ENCODE measurements at regions not wholly inside any gene's neighbourhood (a gene's known extent, or its start where the extent isn't known, plus 50 kb on each side); places are given as distances from the start of the nearest gene placed in this dataset.

DNA sequence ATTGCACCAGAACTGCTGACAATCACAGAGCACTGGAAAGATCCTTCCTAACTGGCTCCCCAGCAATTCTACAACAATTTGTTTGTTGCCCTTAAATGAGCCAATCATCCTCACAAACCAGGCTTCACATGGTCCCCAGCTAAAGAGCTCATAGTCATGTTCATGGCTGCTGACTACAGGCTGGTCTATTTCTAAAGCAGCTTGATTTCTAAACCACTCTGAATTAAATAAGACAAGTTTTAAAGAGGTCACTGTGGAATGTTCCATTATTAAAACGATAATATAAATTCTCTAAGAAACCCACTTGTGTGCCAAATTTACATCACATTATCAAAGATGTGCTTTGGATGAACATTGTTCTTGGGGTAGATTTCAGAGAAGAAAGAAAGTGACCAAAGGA lies 110.7 kb downstream of the COPS8 start:
- no peaks in the 10 kb centered on the region for H3K4me1 ChIP-seq
- TF ChIP-seq EP300 (IDR thresholded peaks at IDR 0.05) (no peak), POLR2A (IDR thresholded peaks at IDR 0.05) (no peak), POLR2AphosphoS5 (IDR thresholded peaks at IDR 0.05) (no peak)
- TF ChIP-seq, protein P1, sequence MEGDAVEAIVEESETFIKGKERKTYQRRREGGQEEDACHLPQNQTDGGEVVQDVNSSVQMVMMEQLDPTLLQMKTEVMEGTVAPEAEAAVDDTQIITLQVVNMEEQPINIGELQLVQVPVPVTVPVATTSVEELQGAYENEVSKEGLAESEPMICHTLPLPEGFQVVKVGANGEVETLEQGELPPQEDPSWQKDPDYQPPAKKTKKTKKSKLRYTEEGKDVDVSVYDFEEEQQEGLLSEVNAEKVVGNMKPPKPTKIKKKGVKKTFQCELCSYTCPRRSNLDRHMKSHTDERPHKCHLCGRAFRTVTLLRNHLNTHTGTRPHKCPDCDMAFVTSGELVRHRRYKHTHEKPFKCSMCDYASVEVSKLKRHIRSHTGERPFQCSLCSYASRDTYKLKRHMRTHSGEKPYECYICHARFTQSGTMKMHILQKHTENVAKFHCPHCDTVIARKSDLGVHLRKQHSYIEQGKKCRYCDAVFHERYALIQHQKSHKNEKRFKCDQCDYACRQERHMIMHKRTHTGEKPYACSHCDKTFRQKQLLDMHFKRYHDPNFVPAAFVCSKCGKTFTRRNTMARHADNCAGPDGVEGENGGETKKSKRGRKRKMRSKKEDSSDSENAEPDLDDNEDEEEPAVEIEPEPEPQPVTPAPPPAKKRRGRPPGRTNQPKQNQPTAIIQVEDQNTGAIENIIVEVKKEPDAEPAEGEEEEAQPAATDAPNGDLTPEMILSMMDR (IDR thresholded peaks at IDR 0.05), result no peak
- DNase-seq (ENCODE audit: low spot score in 2 of 2), result no peak
- no peak overlapping the region for H3K4me3 ChIP-seq
- no peaks in the 10 kb centered on the region for H3K36me3 ChIP-seq
- H3K27ac ChIP-seq, result no peak overlapping the region
- H3K9me3 ChIP-seq, result no peaks in the 10 kb centered on the region
- H3K27me3 ChIP-seq, result no peaks in the 10 kb centered on the region
- 67% methylated on average over 1 of the region's 1 CpG for WGBS

DNA sequence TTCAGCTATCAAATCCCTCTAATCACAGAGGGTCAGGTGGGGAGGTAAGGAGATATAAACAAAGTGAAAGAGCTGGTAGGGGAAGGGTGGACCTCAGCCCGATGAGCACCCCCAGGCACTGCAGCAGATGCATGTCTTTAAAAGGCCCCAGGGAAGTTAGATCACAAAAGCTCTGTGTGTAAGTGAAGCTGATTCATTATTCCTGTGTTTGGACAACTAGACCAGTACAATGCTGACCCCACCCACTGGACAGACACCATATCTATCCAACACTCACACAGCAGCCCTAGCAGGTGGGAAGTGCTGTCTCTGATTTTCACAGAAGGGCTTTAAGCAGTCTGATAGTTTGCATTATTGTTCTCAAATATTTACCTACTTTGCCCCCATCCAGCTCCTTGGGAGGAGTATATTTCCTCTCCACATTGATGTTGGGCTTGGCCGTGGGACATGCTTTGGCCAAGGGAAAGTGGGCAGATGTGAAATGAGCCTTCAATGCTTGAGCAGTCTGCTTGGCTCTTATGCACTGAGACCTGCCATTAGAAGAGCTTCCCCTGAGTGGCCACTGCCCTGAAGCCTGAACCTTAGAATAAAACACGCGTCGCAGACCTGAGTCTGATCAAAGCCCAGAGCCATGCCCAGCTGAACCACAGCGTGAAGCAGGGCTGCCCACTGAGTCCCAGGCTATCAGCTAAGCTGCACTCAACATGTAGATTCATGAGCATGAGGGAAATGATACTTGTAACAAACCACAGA lies 111.4 kb downstream of the COPS8 start:
- no peak for DNase-seq (ENCODE audit: low spot score in 2 of 2)
- H3K27ac ChIP-seq, result no peak overlapping the region
- 87% methylated on average over 6 of the region's 6 CpGs for WGBS

DNA sequence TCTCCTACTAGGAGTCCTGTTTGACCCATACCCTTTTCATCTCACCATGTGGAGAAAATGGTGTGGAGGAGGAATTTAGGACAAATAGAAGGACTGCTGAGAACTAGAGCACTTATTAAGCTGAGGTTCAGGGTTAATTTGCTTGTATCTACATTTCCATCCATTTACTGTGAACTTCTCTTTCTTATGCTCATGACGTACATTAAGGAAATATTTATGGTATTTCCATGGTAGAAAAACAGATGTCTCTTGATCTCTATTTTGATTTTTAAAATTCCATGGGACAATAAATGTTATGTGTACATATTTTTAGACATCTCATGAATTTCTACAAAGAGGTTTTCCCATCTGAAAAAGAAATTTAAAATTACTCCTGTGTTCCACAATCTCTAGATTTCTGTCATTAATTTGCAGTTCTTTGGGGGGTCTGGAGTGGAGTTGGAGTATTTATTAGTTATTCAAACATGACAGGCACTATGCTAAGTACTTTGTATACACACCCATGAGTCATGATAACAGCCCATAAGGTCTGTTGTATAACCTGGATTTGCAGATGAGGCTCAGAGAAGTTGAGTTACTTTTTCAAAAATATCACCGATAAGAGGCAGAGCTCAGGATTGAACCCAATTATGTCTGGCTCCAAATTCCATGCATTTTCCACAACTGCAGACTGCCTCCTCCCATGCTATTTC lies 112.6 kb downstream of the COPS8 start:
- Histone ChIP-seq H3K4me1 (peaks cover 6% of the 10 kb centered on the region), H3K27ac (no peak overlapping the region), H3K27me3 (no peaks in the 10 kb centered on the region), H3K9me3 (no peaks in the 10 kb centered on the region), H3K36me3 (no peaks in the 10 kb centered on the region), H3K4me3 (no peak overlapping the region)
- 70% methylated on average over 2 of the region's 2 CpGs for WGBS
- TF ChIP-seq POLR2A (IDR thresholded peaks at IDR 0.05) (no peak), EP300 (IDR thresholded peaks at IDR 0.05) (no peak), POLR2AphosphoS5 (IDR thresholded peaks at IDR 0.05) (no peak)
- TF ChIP-seq, protein P1 (IDR thresholded peaks at IDR 0.05), result no peak
- no peak for DNase-seq (ENCODE audit: low spot score in 2 of 2)

More for the DNA sequence above, 111.4 kb downstream of the COPS8 start:
- H3K36me3 ChIP-seq, result no peaks in the 10 kb centered on the region
- no peaks in the 10 kb centered on the region for H3K27me3 ChIP-seq
- H3K9me3 ChIP-seq, result no peaks in the 10 kb centered on the region
- peaks cover 3% of the 10 kb centered on the region for H3K4me1 ChIP-seq
- no peak overlapping the region for H3K4me3 ChIP-seq
- TF ChIP-seq POLR2AphosphoS5 (IDR thresholded peaks at IDR 0.05) (no peak), EP300 (IDR thresholded peaks at IDR 0.05) (no peak)
- TF ChIP-seq, protein P1 (IDR thresholded peaks at IDR 0.05), result no peak

DNA sequence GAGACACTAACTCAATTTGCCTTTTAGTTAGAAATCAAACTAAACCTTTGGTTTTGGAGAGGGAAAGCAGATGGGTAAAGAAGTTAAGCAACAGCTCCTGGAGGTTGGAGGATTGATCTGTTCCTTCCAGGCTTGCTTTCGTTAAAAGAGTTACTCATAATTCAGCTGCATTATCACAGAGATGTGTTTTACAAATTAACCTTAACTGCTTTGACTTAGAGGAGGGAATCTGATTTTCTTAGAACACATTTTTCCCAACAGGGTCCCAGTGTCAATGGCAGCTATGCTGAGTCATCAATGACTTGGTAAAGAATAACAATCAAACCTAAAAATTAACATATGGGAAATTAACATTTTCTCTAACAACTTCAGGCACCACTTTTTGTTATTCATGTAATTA lies 113.4 kb downstream of the COPS8 start:
- TF ChIP-seq EP300 (IDR thresholded peaks at IDR 0.05), result no peak
- no peak for TF ChIP-seq POLR2AphosphoS5 (IDR thresholded peaks at IDR 0.05)
- H3K9me3 ChIP-seq, result no peaks in the 10 kb centered on the region
- no peak for DNase-seq (ENCODE audit: low spot score in 2 of 2)
- H3K4me3 ChIP-seq, result no peak overlapping the region
- no peak overlapping the region for H3K27ac ChIP-seq
- no peaks in the 10 kb centered on the region for H3K27me3 ChIP-seq
- no peaks in the 10 kb centered on the region for H3K36me3 ChIP-seq
- peaks cover 6% of the 10 kb centered on the region for H3K4me1 ChIP-seq
- 38% methylated on average over 1 of the region's 1 CpG for WGBS

DNA sequence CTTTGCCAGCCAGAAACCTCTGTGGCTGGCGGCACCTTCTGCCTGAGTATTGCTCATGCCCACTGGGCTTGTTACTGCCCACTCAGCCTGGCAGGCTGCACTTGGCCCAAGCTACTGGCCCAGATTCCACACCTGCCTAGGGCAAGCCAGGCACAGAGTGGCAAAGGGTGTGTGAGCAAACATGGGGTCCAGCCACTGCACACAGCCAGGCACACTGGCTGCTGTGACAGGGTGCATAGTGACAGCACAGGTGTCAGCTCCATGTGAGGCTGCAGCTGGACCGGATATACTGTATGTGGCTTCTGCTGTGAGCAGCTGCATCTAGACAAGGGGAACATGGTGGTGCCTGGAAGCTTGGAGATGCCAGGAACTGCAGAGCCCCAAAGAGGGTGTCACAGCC lies 113.9 kb downstream of the COPS8 start:
- no peaks in the 10 kb centered on the region for H3K36me3 ChIP-seq
- no peak for DNase-seq (ENCODE audit: low spot score in 2 of 2)
- no peaks in the 10 kb centered on the region for H3K27me3 ChIP-seq
- no peak overlapping the region for H3K27ac ChIP-seq
- 58% methylated on average over 2 of the region's 2 CpGs for WGBS
- TF ChIP-seq EP300 (IDR thresholded peaks at IDR 0.05) (no peak), POLR2A (IDR thresholded peaks at IDR 0.05) (no peak), POLR2AphosphoS5 (IDR thresholded peaks at IDR 0.05) (no peak)
- TF ChIP-seq, protein P1 (IDR thresholded peaks at IDR 0.05), result no peak
- H3K9me3 ChIP-seq, result no peaks in the 10 kb centered on the region
- H3K4me1 ChIP-seq, result peaks cover 6% of the 10 kb centered on the region
- no peak overlapping the region for H3K4me3 ChIP-seq

Measured in suprapubic skin (tissue), 4 donors.